Tibial artery (tissue), 4 donors: ENCODE measurements at regions not wholly inside any gene's neighbourhood (a gene's known extent, or its start where the extent isn't known, plus 50 kb on each side); places are given as distances from the start of the nearest gene placed in this dataset.

ENCODE experiments used
- DNase-seq, 2 donors: peaks; one replicate each; pipeline ENCODE4 v3.0.0-alpha.2; 2019
- H3K27ac ChIP-seq, 2 donors: fragments of 200-600 bp; sonication (generic) in 1 of 2; 1 replicate in 1 of 2; 2 replicates in 1 of 2; pipeline ENCODE4 v1.5.1; 2018 to 2019; ENCODE audit warnings: mild to moderate bottlenecking in 1 of 2
- H3K27me3 ChIP-seq, 2 donors: fragments of 200-600 bp; sonication (generic) in 1 of 2; one replicate each; pipeline versions ENCODE4 v1.5.1 to v1.6.0; 2016 to 2019
- H3K36me3 ChIP-seq, 3 donors: fragments of 200-600 bp; sonication (generic) in 2 of 3; one replicate each; pipeline ENCODE4 v1.5.1; 2016 to 2019; ENCODE audit warnings: mild to moderate bottlenecking in 2 of 3
- H3K4me1 ChIP-seq, 4 donors: fragments of 200-600 bp; sonication (generic) in 2 of 4; 1 replicate in 3 of 4; 2 replicates in 1 of 4; pipeline ENCODE4 v1.5.1; 2016 to 2019
- H3K4me3 ChIP-seq, 2 donors: fragments of 200-600 bp; sonication (generic) in 1 of 2; 1 replicate in 1 of 2; 2 replicates in 1 of 2; pipeline ENCODE4 v1.5.1; 2018 to 2019; ENCODE audit warnings: mild to moderate bottlenecking in 2 of 2
- H3K9me3 ChIP-seq, 3 donors: fragments of 200-600 bp; sonication (generic) in 1 of 3; one replicate each; pipeline ENCODE4 v1.5.1; 2016 to 2019
- CTCF ChIP-seq, 2 experiments: fragments of 200-600 bp in 1 of 2; fragments of 450-650 bp in 1 of 2; IDR thresholded peaks; one replicate each; pipeline ENCODE4 v1.5.1; 2017 to 2019; ENCODE audit warnings: antibody characterized with exemption in 2 of 2, mild to moderate bottlenecking in 1 of 2, moderate library complexity in 1 of 2
- intact Hi-C: fragments of 100-400 bp; cut with DNase I; formaldehyde crosslinking; loops from one replicate; pipeline ENCODE4 v1.15.0; 2023; ENCODE audit warnings: low total_unique reads

- intact Hi-C loops: no loop called here
- Histone ChIP-seq H3K4me3 (no peak overlapping the region), H3K36me3 (no peaks in the 10 kb centered on the region), H3K4me1 (no peaks in the 10 kb centered on the region), H3K27ac (no peak overlapping the region), H3K9me3 (no peaks in the 10 kb centered on the region), H3K27me3 (no peaks in the 10 kb centered on the region)
- TF ChIP-seq CTCF (IDR thresholded peaks at IDR 0.05): no peak
- DNase-seq: no peak
These were observed 54.7 kb downstream of the GLUD2 start for GRCh38 chrX:121102101-121102500.

GRCh38 chrX:121103381-121103780 lies 56.0 kb downstream of the GLUD2 start:
- H3K4me1 ChIP-seq: no peaks in the 10 kb centered on the region
- no peak for DNase-seq
- H3K27me3 ChIP-seq: no peaks in the 10 kb centered on the region
- intact Hi-C loops: no loop called here
- H3K27ac ChIP-seq: no peak overlapping the region
- no peak for TF ChIP-seq CTCF (IDR thresholded peaks at IDR 0.05)
- H3K9me3 ChIP-seq: no peaks in the 10 kb centered on the region
- H3K4me3 ChIP-seq: no peak overlapping the region
- no peaks in the 10 kb centered on the region for H3K36me3 ChIP-seq

GRCh38 chrX:121106484-121107235 lies 59.2 kb downstream of the GLUD2 start:
- H3K9me3 ChIP-seq: no peaks in the 10 kb centered on the region
- no peak overlapping the region for H3K27ac ChIP-seq
- TF ChIP-seq CTCF (IDR thresholded peaks at IDR 0.05): no peak
- H3K36me3 ChIP-seq: no peaks in the 10 kb centered on the region
- H3K27me3 ChIP-seq: no peaks in the 10 kb centered on the region
- DNase-seq: no peak
- intact Hi-C loops: no loop called here
- H3K4me1 ChIP-seq: no peaks in the 10 kb centered on the region
- H3K4me3 ChIP-seq: no peak overlapping the region

GRCh38 chrX:121109986-121110385 lies 62.6 kb downstream of the GLUD2 start:
- H3K4me3 ChIP-seq: no peak overlapping the region
- DNase-seq: no peak
- no peaks in the 10 kb centered on the region for H3K27me3 ChIP-seq
- intact Hi-C loops: loop anchor here (5.0 kb wide), 1 partner anchor 412 kb away; no protein-coding TSS in a partner anchor
- no peaks in the 10 kb centered on the region for H3K4me1 ChIP-seq
- TF ChIP-seq CTCF (IDR thresholded peaks at IDR 0.05): no peak
- no peaks in the 10 kb centered on the region for H3K36me3 ChIP-seq
- no peaks in the 10 kb centered on the region for H3K9me3 ChIP-seq
- no peak overlapping the region for H3K27ac ChIP-seq

- intact Hi-C loops: loop anchor here (5.0 kb wide), 1 partner anchor 412 kb away; no protein-coding TSS in a partner anchor
- Histone ChIP-seq H3K27ac (no peak overlapping the region), H3K9me3 (no peaks in the 10 kb centered on the region), H3K36me3 (no peaks in the 10 kb centered on the region), H3K27me3 (no peaks in the 10 kb centered on the region), H3K4me1 (no peaks in the 10 kb centered on the region), H3K4me3 (no peak overlapping the region)
- no peak for TF ChIP-seq CTCF (IDR thresholded peaks at IDR 0.05)
- no peak for DNase-seq
These were observed 63.1 kb downstream of the GLUD2 start for GRCh38 chrX:121110536-121110935.
